ENCODE measurements at regions not wholly inside any gene's neighbourhood (a gene's known extent, or its start where the extent isn't known, plus 50 kb on each side); places are given as distances from the start of the nearest gene placed in this dataset.

GRCh38 chr5:123752552-123753179 lies 240.7 kb downstream of the CSNK1G3 start:
- no peak for TF ChIP-seq ZC3H10 (CRISPR knock-in tag; IDR thresholded peaks at IDR 0.05)
- TF ChIP-seq ESRRG (CRISPR knock-in tag; IDR thresholded peaks at IDR 0.05), result no peak
- TF ChIP-seq ISL1 (CRISPR knock-in tag; IDR thresholded peaks at IDR 0.05), result peak; percentile 67
- TF ChIP-seq ZFP3 (CRISPR knock-in tag; IDR thresholded peaks at IDR 0.05), result no peak
- no peak for TF ChIP-seq PPARA (CRISPR knock-in tag; IDR thresholded peaks at IDR 0.05; ENCODE audit: borderline replicate concordance)

DNA sequence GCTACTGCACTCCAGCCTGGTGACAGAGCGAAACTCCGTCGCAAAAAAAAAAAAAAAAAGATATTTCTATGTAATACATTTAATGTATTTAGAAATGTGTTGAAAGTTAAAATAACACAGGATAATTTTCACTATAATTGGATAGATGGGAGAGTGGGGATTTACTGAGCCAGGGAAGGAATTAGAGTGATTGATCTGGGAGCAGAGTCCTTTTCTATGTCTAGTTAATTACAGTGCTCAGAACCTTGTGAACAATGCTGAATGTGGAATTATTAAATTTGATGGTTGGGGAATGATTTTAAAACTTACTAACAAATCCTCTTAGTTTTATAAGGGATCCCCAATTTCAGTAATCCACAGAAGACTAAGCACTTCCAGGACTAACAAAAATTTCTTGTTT lies 239.7 kb downstream of the CSNK1G3 start:
- ATAC-seq, result no peak

More at GRCh38 chr5:123752552-123753179, 240.7 kb downstream of the CSNK1G3 start:
- no peak for ATAC-seq

GRCh38 chr5:123748239-123748638 lies 236.3 kb downstream of the CSNK1G3 start:
- ATAC-seq, result no peak
- no peak for TF ChIP-seq CSDC2 (CRISPR knock-in tag; IDR thresholded peaks at IDR 0.05)
- no peak for TF ChIP-seq TOX (CRISPR knock-in tag; IDR thresholded peaks at IDR 0.05; ENCODE audit: borderline replicate concordance)
- no peak for TF ChIP-seq ESRRG (CRISPR knock-in tag; IDR thresholded peaks at IDR 0.05)
- no peak for TF ChIP-seq SNAI2 (CRISPR knock-in tag; IDR thresholded peaks at IDR 0.05)
- TF ChIP-seq PATZ1 (CRISPR knock-in tag; IDR thresholded peaks at IDR 0.05; ENCODE audit: borderline replicate concordance), result no peak
- TF ChIP-seq, protein P1, sequence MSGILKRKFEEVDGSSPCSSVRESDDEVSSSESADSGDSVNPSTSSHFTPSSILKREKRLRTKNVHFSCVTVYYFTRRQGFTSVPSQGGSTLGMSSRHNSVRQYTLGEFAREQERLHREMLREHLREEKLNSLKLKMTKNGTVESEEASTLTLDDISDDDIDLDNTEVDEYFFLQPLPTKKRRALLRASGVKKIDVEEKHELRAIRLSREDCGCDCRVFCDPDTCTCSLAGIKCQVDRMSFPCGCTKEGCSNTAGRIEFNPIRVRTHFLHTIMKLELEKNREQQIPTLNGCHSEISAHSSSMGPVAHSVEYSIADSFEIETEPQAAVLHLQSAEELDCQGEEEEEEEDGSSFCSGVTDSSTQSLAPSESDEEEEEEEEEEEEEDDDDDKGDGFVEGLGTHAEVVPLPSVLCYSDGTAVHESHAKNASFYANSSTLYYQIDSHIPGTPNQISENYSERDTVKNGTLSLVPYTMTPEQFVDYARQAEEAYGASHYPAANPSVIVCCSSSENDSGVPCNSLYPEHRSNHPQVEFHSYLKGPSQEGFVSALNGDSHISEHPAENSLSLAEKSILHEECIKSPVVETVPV (CRISPR knock-in tag; IDR thresholded peaks at IDR 0.05), result no peak
- no peak for TF ChIP-seq PPARA (CRISPR knock-in tag; IDR thresholded peaks at IDR 0.05; ENCODE audit: borderline replicate concordance)
- TF ChIP-seq POU6F1 (CRISPR knock-in tag; IDR thresholded peaks at IDR 0.05; ENCODE audit: borderline replicate concordance, low read depth), result no peak
- TF ChIP-seq ZFP3 (CRISPR knock-in tag; IDR thresholded peaks at IDR 0.05), result no peak
- no peak for TF ChIP-seq ZNF565 (CRISPR knock-in tag; conservative IDR thresholded peaks at IDR 0.05; ENCODE audit: low read depth)

More for the DNA sequence above, 239.7 kb downstream of the CSNK1G3 start:
- TF ChIP-seq TOX (CRISPR knock-in tag; IDR thresholded peaks at IDR 0.05; ENCODE audit: borderline replicate concordance), result no peak
- TF ChIP-seq, protein P2, sequence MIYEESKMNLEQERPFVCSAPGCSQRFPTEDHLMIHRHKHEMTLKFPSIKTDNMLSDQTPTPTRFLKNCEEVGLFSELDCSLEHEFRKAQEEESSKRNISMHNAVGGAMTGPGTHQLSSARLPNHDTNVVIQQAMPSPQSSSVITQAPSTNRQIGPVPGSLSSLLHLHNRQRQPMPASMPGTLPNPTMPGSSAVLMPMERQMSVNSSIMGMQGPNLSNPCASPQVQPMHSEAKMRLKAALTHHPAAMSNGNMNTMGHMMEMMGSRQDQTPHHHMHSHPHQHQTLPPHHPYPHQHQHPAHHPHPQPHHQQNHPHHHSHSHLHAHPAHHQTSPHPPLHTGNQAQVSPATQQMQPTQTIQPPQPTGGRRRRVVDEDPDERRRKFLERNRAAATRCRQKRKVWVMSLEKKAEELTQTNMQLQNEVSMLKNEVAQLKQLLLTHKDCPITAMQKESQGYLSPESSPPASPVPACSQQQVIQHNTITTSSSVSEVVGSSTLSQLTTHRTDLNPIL (CRISPR knock-in tag; IDR thresholded peaks at IDR 0.05; ENCODE audit: low read depth), result no peak
- no peak for TF ChIP-seq ZNF8 (CRISPR knock-in tag; IDR thresholded peaks at IDR 0.05)
- TF ChIP-seq ZFP30 (CRISPR knock-in tag; IDR thresholded peaks at IDR 0.05), result no peak
- no peak for TF ChIP-seq POU6F1 (CRISPR knock-in tag; IDR thresholded peaks at IDR 0.05; ENCODE audit: borderline replicate concordance, low read depth)
- no peak for TF ChIP-seq GLIS3 (CRISPR knock-in tag; IDR thresholded peaks at IDR 0.05)
- TF ChIP-seq, protein P1 (CRISPR knock-in tag; IDR thresholded peaks at IDR 0.05), result no peak
- no peak for TF ChIP-seq SNAI2 (CRISPR knock-in tag; IDR thresholded peaks at IDR 0.05)
- no peak for TF ChIP-seq PPARA (CRISPR knock-in tag; IDR thresholded peaks at IDR 0.05; ENCODE audit: borderline replicate concordance)
- no peak for TF ChIP-seq ZC3H10 (CRISPR knock-in tag; IDR thresholded peaks at IDR 0.05)
- no peak for TF ChIP-seq OSR1 (CRISPR knock-in tag; IDR thresholded peaks at IDR 0.05)
- TF ChIP-seq ESRRG (CRISPR knock-in tag; IDR thresholded peaks at IDR 0.05), result no peak
- no peak for TF ChIP-seq TSHZ2 (CRISPR knock-in tag; IDR thresholded peaks at IDR 0.05)
- no peak for TF ChIP-seq TCF4 (CRISPR knock-in tag; IDR thresholded peaks at IDR 0.05; ENCODE audit: borderline replicate concordance)
- no peak for TF ChIP-seq CSDC2 (CRISPR knock-in tag; IDR thresholded peaks at IDR 0.05)
